GM23338 (cell line): ENCODE measurements at regions not wholly inside any gene's neighbourhood (a gene's known extent, or its start where the extent isn't known, plus 50 kb on each side); places are given as distances from the start of the nearest gene placed in this dataset.
"Not testable (repeated sequence)": the region's sequence is repeated elsewhere in the genome, so short reads cannot be mapped to it uniquely, and the experiment has no call there.

Experiments
- ATAC-seq: fragments of 200-7000 bp; cut with Tn5 transposase; 3 replicates; pipeline ENCODE4 v1.9.1; 2020
- DNase-seq: peaks from one replicate; pipeline ENCODE4 v3.0.0-alpha.2; 2015; ENCODE audit warnings: low spot score
- H2AFZ ChIP-seq: fragments of 200-600 bp; sonication (generic); 2 replicates; pipeline ENCODE4 v1.8.0; 2016; ENCODE audit warnings: antibody characterized with exemption, mild to moderate bottlenecking, moderate library complexity
- H3F3A ChIP-seq: fragments of 200-600 bp; sonication (generic); replicated peaks from 2 replicates; pipeline ENCODE4 v1.8.0; 2017; ENCODE audit warnings: antibody characterized with exemption, mixed run types, low read depth
- H3K27ac ChIP-seq: fragments of 200-600 bp; sonication (generic); 2 replicates; pipeline ENCODE4 v1.6.1; 2016; ENCODE audit warnings: low read depth
- H3K27me3 ChIP-seq: fragments of 200-600 bp; sonication (generic); 2 replicates; pipeline ENCODE4 v1.8.0; 2016; ENCODE audit warnings: mild to moderate bottlenecking, mixed run types, moderate library complexity; ENCODE audit not compliant: insufficient read depth
- H3K36me3 ChIP-seq: fragments of 200-600 bp; sonication (generic); 2 replicates; pipeline ENCODE4 v1.8.0; 2016; ENCODE audit warnings: mild to moderate bottlenecking; ENCODE audit not compliant: insufficient read depth
- H3K4me1 ChIP-seq: fragments of 200-600 bp; sonication (generic); 2 replicates; pipeline ENCODE4 v1.8.0; 2016; ENCODE audit warnings: mild to moderate bottlenecking, moderate library complexity; ENCODE audit not compliant: insufficient read depth
- H3K4me2 ChIP-seq: fragments of 200-600 bp; sonication (generic); 2 replicates; pipeline ENCODE4 v1.7.1; 2017; ENCODE audit warnings: mixed run types
- H3K4me3 ChIP-seq: fragments of 200-600 bp; sonication (generic); 2 replicates; pipeline ENCODE4 v1.6.1; 2016; ENCODE audit warnings: mixed run types
- H3K79me2 ChIP-seq: fragments of 200-600 bp; sonication (generic); replicated peaks from 2 replicates; pipeline ENCODE4 v1.8.0; 2017; ENCODE audit warnings: mild to moderate bottlenecking; ENCODE audit not compliant: insufficient read depth
- H3K9me2 ChIP-seq: fragments of 200-600 bp; sonication (generic); 2 replicates; pipeline ENCODE4 v1.8.0; 2017; ENCODE audit not compliant: insufficient read depth
- H4K20me1 ChIP-seq: fragments of 200-600 bp; sonication (generic); replicated peaks from 2 replicates; pipeline ENCODE4 v1.8.0; 2017; ENCODE audit warnings: mild to moderate bottlenecking; ENCODE audit not compliant: insufficient read depth
- H3K27ac Mint-ChIP-seq: 2 replicates; pipeline ENCODE4 v1.8.0; 2020; ENCODE audit warnings: inconsistent platforms, mild to moderate bottlenecking, moderate library complexity, mixed read lengths
- H3K27me3 Mint-ChIP-seq: 3 replicates; pipeline ENCODE4 v1.8.0; 2022; ENCODE audit warnings: low read depth, mild to moderate bottlenecking, moderate library complexity, mixed read lengths, inconsistent platforms; ENCODE audit not compliant: insufficient read depth, poor library complexity
- H3K36me3 Mint-ChIP-seq: 3 replicates; pipeline ENCODE4 v1.8.0; 2021; ENCODE audit warnings: low read depth, mild to moderate bottlenecking, inconsistent platforms, moderate library complexity, mixed read lengths
- H3K4me1 Mint-ChIP-seq: 3 replicates; pipeline ENCODE4 v1.8.0; 2020; ENCODE audit warnings: mild to moderate bottlenecking, inconsistent platforms, mixed read lengths
- H3K4me3 Mint-ChIP-seq: 3 replicates; pipeline ENCODE4 v1.8.0; 2021; ENCODE audit warnings: moderate library complexity, mild to moderate bottlenecking, inconsistent platforms, mixed read lengths
- H3K9me3 Mint-ChIP-seq: 3 replicates; pipeline ENCODE4 v1.8.0; 2020; ENCODE audit warnings: moderate library complexity, mild to moderate bottlenecking, inconsistent platforms, mixed read lengths
- CREB1 ChIP-seq: fragments of 250-450 bp; sonication (Bioruptor Pico); IDR thresholded peaks from 2 replicates; pipeline ENCODE4 v1.5.0; 2020; ENCODE audit warnings: low read depth, mild to moderate bottlenecking, moderate library complexity
- NANOG ChIP-seq: IDR thresholded peaks from 2 replicates; pipeline ENCODE4 v1.6.1; 2016; ENCODE audit warnings: antibody characterized with exemption, borderline replicate concordance
- REST ChIP-seq: IDR thresholded peaks from one replicate; pipeline ENCODE4 v1.6.1; 2018; ENCODE audit warnings: antibody characterized with exemption; ENCODE audit not compliant: unreplicated experiment
- ZNF114 ChIP-seq: fragments of 250-450 bp; sonication (Bioruptor Pico); IDR thresholded peaks from 2 replicates; pipeline ENCODE4 v1.5.0; 2020; ENCODE audit warnings: mild to moderate bottlenecking, moderate library complexity

GRCh38 chr11:134724106-134724778, 312.2 kb upstream of the B3GAT1 start:
- H3K27me3 Mint-ChIP-seq, result peaks cover 11% of the 10 kb centered on the region
- no peak overlapping the region for H3K4me3 ChIP-seq
- no peaks in the 10 kb centered on the region for H3K4me1 ChIP-seq
- no peak overlapping the region for H3K4me2 ChIP-seq
- ATAC-seq (no peak), DNase-seq (no peak)
- peaks cover under 1% of the 10 kb centered on the region; the same call in 1 of the 2 replicates for H3K9me2 ChIP-seq
- no peaks in the 10 kb centered on the region for H3K36me3 Mint-ChIP-seq
- H3K27ac Mint-ChIP-seq, result no peak overlapping the region
- no peaks in the 10 kb centered on the region for H3K27me3 ChIP-seq
- no peak overlapping the region for H3K27ac ChIP-seq
- no peak for TF ChIP-seq ZNF114 (CRISPR knock-in tag)
- no peak overlapping the region for H3K4me3 Mint-ChIP-seq
- H3K4me1 Mint-ChIP-seq, result peaks cover 31% of the 10 kb centered on the region
- H2AFZ ChIP-seq, result no peak overlapping the region
- no peaks in the 10 kb centered on the region for H3F3A ChIP-seq
- H3K79me2 ChIP-seq, result no peaks in the 10 kb centered on the region
- H3K36me3 ChIP-seq, result no peaks in the 10 kb centered on the region
- no peaks in the 10 kb centered on the region for H4K20me1 ChIP-seq
- H3K9me3 Mint-ChIP-seq, result no peaks in the 10 kb centered on the region

- H3K4me3 Mint-ChIP-seq, H3K4me1 ChIP-seq, H4K20me1 ChIP-seq, H3K27me3 Mint-ChIP-seq, DNase-seq, H3K4me2 ChIP-seq, H3K36me3 Mint-ChIP-seq, H3K27ac Mint-ChIP-seq, H2AFZ ChIP-seq, H3K27ac ChIP-seq, H3K79me2 ChIP-seq, ATAC-seq, H3K27me3 ChIP-seq, H3K9me3 Mint-ChIP-seq, H3K9me2 ChIP-seq, H3F3A ChIP-seq, H3K36me3 ChIP-seq, H3K4me3 ChIP-seq: not testable (repeated sequence)
- peaks cover 14% of the 10 kb centered on the region; the same call in 2 of the 3 replicates for H3K4me1 Mint-ChIP-seq
These were observed 308.6 kb upstream of the B3GAT1 start for GRCh38 chr11:134720691-134721070.

DNA sequence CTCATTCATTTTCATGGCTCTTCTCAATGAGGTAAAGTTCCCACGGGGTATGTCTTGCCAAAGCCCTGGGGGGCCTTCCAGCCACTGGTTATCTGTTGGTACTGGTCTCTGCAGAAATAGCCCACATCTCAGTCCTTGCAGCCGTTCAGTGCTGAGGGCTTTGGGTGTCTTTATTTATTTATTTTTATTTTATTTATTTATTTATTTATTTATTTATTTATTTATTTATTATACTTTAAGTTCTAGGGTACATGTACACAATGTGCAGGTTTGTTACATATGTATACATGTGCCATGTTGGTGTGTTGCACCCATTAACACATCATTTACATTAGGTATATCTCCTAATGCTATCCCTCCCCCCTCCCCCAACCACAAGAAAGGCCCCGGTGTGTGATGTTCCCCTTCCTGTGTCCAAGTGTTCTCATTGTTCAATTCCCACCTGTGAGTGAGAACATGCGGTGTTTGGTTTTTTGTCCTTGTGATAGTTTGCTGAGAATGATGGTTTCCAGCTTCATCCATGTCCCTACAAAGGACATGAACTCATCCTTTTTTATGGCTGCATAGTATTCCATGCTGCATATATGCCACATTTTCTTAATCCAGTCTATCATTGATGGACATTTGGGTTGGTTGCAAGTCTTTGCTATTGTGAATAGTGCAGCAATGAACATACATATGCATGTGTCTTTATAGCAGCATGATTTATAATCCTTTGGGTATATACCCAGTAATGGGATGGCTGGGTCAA, 308.1 kb upstream of the B3GAT1 start:
- H3K4me3 Mint-ChIP-seq, result not testable (repeated sequence)

GRCh38 chr11:134719397-134719796, 307.4 kb upstream of the B3GAT1 start:
- H2AFZ ChIP-seq, result no peak overlapping the region
- H3K27ac ChIP-seq, result no peak overlapping the region
- no peak for DNase-seq
- H4K20me1 ChIP-seq, result no peaks in the 10 kb centered on the region
- H3K4me3 Mint-ChIP-seq, result no peak overlapping the region
- peaks cover 4% of the 10 kb centered on the region; the same call in 1 of the 2 replicates for H3K9me2 ChIP-seq
- no peaks in the 10 kb centered on the region for H3K27me3 ChIP-seq
- H3K4me3 ChIP-seq, result no peak overlapping the region
- ATAC-seq, result no peak
- H3F3A ChIP-seq, result no peaks in the 10 kb centered on the region
- H3K27me3 Mint-ChIP-seq, result peaks cover 2% of the 10 kb centered on the region
- no peaks in the 10 kb centered on the region for H3K9me3 Mint-ChIP-seq
- H3K36me3 ChIP-seq, result no peaks in the 10 kb centered on the region
- no peaks in the 10 kb centered on the region for H3K36me3 Mint-ChIP-seq
- H3K27ac Mint-ChIP-seq, result no peak overlapping the region
- no peaks in the 10 kb centered on the region for H3K79me2 ChIP-seq
- peaks cover 4% of the 10 kb centered on the region; the same call in 1 of the 3 replicates for H3K4me1 Mint-ChIP-seq
- no peak overlapping the region for H3K4me2 ChIP-seq
- H3K4me1 ChIP-seq, result no peaks in the 10 kb centered on the region
- no peak for TF ChIP-seq REST
- TF ChIP-seq CREB1 (CRISPR knock-in tag), result no peak
- no peak for TF ChIP-seq NANOG

More for the DNA sequence above, 308.1 kb upstream of the B3GAT1 start:
- not testable (repeated sequence) for H3K27me3 ChIP-seq, H2AFZ ChIP-seq, H3K27ac ChIP-seq, H3K79me2 ChIP-seq, H3K36me3 ChIP-seq, H3K4me1 Mint-ChIP-seq, DNase-seq, ATAC-seq, H3K4me2 ChIP-seq, H3K4me3 ChIP-seq, H4K20me1 ChIP-seq, H3F3A ChIP-seq, H3K36me3 Mint-ChIP-seq, H3K27me3 Mint-ChIP-seq, H3K4me1 ChIP-seq, H3K9me3 Mint-ChIP-seq, H3K9me2 ChIP-seq, H3K27ac Mint-ChIP-seq
